GM18873 (cell line): ENCODE measurements at regions not wholly inside any gene's neighbourhood (a gene's known extent, or its start where the extent isn't known, plus 50 kb on each side); places are given as distances from the start of the nearest gene placed in this dataset.

Source experiments
- ATAC-seq: cut with Tn5 transposase; IDR thresholded peaks from one replicate; pipeline ENCODE4 v1.9.1; 2021; ENCODE audit warnings: mild to moderate bottlenecking, moderate library complexity, moderate number of reproducible peaks; ENCODE audit not compliant: unreplicated experiment, low FRiP score

GRCh38 chr4:126071346-126072333, 756.9 kb downstream of the FAT4 start:
- ATAC-seq = no peak

GRCh38 chr4:126081336-126081735, 766.6 kb downstream of the FAT4 start:
- no peak for ATAC-seq

- no peak for ATAC-seq
These were observed 771.3 kb downstream of the FAT4 start for GRCh38 chr4:126086041-126086440.

- no peak for ATAC-seq
These were observed 772.3 kb downstream of the FAT4 start for GRCh38 chr4:126087101-126087500.

GRCh38 chr4:126097155-126097799, 782.5 kb downstream of the FAT4 start:
- no peak for ATAC-seq

- ATAC-seq = no peak
These were observed 791.9 kb downstream of the FAT4 start for GRCh38 chr4:126106658-126107057.

GRCh38 chr4:126109836-126110235, 795.1 kb downstream of the FAT4 start:
- ATAC-seq = no peak

GRCh38 chr4:126113058-126113457, 798.3 kb downstream of the FAT4 start:
- no peak for ATAC-seq

- ATAC-seq = no peak
These were observed 809.0 kb downstream of the FAT4 start for GRCh38 chr4:126123611-126124325.

GRCh38 chr4:126124818-126125217, 810.1 kb downstream of the FAT4 start:
- no peak for ATAC-seq

GRCh38 chr4:126130215-126130614, 815.5 kb downstream of the FAT4 start:
- ATAC-seq = no peak

- ATAC-seq = no peak
These were observed 822.4 kb downstream of the FAT4 start for GRCh38 chr4:126136922-126137781.

- no peak for ATAC-seq
These were observed 823.0 kb downstream of the FAT4 start for GRCh38 chr4:126137782-126138170.

GRCh38 chr4:126144543-126145237, 829.9 kb downstream of the FAT4 start:
- no peak for ATAC-seq

- no peak for ATAC-seq
These were observed 853.7 kb downstream of the FAT4 start for GRCh38 chr4:126168484-126168883.

- ATAC-seq = no peak
These were observed 857.4 kb downstream of the FAT4 start for GRCh38 chr4:126172126-126172525.

- ATAC-seq = no peak
These were observed 859.9 kb downstream of the FAT4 start for GRCh38 chr4:126174627-126175026.

- no peak for ATAC-seq
These were observed 865.9 kb downstream of the FAT4 start for GRCh38 chr4:126180642-126181041.

- ATAC-seq = no peak
These were observed 867.6 kb downstream of the FAT4 start for GRCh38 chr4:126182336-126182735.

GRCh38 chr4:126182786-126183185, 868.0 kb downstream of the FAT4 start:
- ATAC-seq = no peak
